ENCODE measurements at regions not wholly inside any gene's neighbourhood (a gene's known extent, or its start where the extent isn't known, plus 50 kb on each side); places are given as distances from the start of the nearest gene placed in this dataset.

GRCh38 chr1:60916199-60916598 is 166.2 kb upstream of the NFIA start:
- TF ChIP-seq, protein P1, sequence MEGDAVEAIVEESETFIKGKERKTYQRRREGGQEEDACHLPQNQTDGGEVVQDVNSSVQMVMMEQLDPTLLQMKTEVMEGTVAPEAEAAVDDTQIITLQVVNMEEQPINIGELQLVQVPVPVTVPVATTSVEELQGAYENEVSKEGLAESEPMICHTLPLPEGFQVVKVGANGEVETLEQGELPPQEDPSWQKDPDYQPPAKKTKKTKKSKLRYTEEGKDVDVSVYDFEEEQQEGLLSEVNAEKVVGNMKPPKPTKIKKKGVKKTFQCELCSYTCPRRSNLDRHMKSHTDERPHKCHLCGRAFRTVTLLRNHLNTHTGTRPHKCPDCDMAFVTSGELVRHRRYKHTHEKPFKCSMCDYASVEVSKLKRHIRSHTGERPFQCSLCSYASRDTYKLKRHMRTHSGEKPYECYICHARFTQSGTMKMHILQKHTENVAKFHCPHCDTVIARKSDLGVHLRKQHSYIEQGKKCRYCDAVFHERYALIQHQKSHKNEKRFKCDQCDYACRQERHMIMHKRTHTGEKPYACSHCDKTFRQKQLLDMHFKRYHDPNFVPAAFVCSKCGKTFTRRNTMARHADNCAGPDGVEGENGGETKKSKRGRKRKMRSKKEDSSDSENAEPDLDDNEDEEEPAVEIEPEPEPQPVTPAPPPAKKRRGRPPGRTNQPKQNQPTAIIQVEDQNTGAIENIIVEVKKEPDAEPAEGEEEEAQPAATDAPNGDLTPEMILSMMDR (IDR thresholded peaks at IDR 0.05; ENCODE audit: insufficient read depth, low read length, poor library complexity, severe bottlenecking): no peak
- TF ChIP-seq EZH2phosphoT487 (conservative IDR thresholded peaks at IDR 0.05; ENCODE audit: low read length): no peak

All from SU-DHL-6 (cell line).